Chondrocyte (in vitro differentiated cells): ENCODE measurements at regions not wholly inside any gene's neighbourhood (a gene's known extent, or its start where the extent isn't known, plus 50 kb on each side); places are given as distances from the start of the nearest gene placed in this dataset.

Experiments
- DNase-seq: peaks from one replicate; pipeline ENCODE4 v3.0.0; 2021; ENCODE audit warnings: mixed read lengths, low spot score
- H3K27ac Mint-ChIP-seq: one replicate; pipeline ENCODE4 v1.8.0; 2021; ENCODE audit warnings: mild to moderate bottlenecking, moderate library complexity, mixed read lengths; ENCODE audit not compliant: unreplicated experiment
- H3K27me3 Mint-ChIP-seq: 2 replicates; pipeline ENCODE4 v1.8.0; 2021; ENCODE audit warnings: low read depth, mixed read lengths
- H3K36me3 Mint-ChIP-seq: 2 replicates; pipeline ENCODE4 v1.8.0; 2021; ENCODE audit warnings: low read depth, mixed read lengths
- H3K4me1 Mint-ChIP-seq: 2 replicates; pipeline ENCODE4 v1.8.0; 2021; ENCODE audit warnings: low read depth, mild to moderate bottlenecking, mixed read lengths
- H3K4me3 Mint-ChIP-seq: one replicate; pipeline ENCODE4 v1.8.0; 2021; ENCODE audit warnings: mild to moderate bottlenecking, moderate library complexity, mixed read lengths; ENCODE audit not compliant: unreplicated experiment
- H3K9me3 Mint-ChIP-seq: 2 replicates; pipeline ENCODE4 v1.8.0; 2021; ENCODE audit warnings: low read depth, mixed read lengths
- CTCF ChIP-seq: fragments of 200-600 bp; sonication (generic); IDR thresholded peaks from 2 replicates; pipeline ENCODE4 v1.5.0; 2021; ENCODE audit warnings: antibody characterized with exemption, mild to moderate bottlenecking, moderate library complexity

GRCh38 chr1:82927753-82928152, 1071.2 kb downstream of the TTLL7 start:
- Mint-ChIP-seq H3K4me1 (peaks cover 3% of the 10 kb centered on the region), H3K27me3 (no peaks in the 10 kb centered on the region), H3K36me3 (no peaks in the 10 kb centered on the region), H3K4me3 (no peak overlapping the region), H3K27ac (no peak overlapping the region), H3K9me3 (no peaks in the 10 kb centered on the region)
- DNase-seq: no peak
- TF ChIP-seq CTCF: no peak

GRCh38 chr1:82924666-82925065, 1074.3 kb downstream of the TTLL7 start:
- no peak overlapping the region for H3K4me3 Mint-ChIP-seq
- no peak for TF ChIP-seq CTCF
- no peak for DNase-seq
- peaks cover 6% of the 10 kb centered on the region for H3K4me1 Mint-ChIP-seq
- no peaks in the 10 kb centered on the region for H3K27me3 Mint-ChIP-seq
- no peaks in the 10 kb centered on the region for H3K36me3 Mint-ChIP-seq
- no peaks in the 10 kb centered on the region for H3K9me3 Mint-ChIP-seq
- no peak overlapping the region for H3K27ac Mint-ChIP-seq

GRCh38 chr1:82923931-82924330, 1075.0 kb downstream of the TTLL7 start:
- no peak for TF ChIP-seq CTCF
- Mint-ChIP-seq H3K4me3 (no peak overlapping the region), H3K36me3 (no peaks in the 10 kb centered on the region), H3K9me3 (no peaks in the 10 kb centered on the region), H3K27ac (no peak overlapping the region), H3K27me3 (no peaks in the 10 kb centered on the region), H3K4me1 (peaks cover 7% of the 10 kb centered on the region)
- no peak for DNase-seq

- no peak overlapping the region for H3K27ac Mint-ChIP-seq
- H3K36me3 Mint-ChIP-seq: no peaks in the 10 kb centered on the region
- H3K27me3 Mint-ChIP-seq: no peaks in the 10 kb centered on the region
- no peak for DNase-seq
- no peaks in the 10 kb centered on the region for H3K9me3 Mint-ChIP-seq
- H3K4me3 Mint-ChIP-seq: no peak overlapping the region
- no peak for TF ChIP-seq CTCF
- H3K4me1 Mint-ChIP-seq: peaks cover 4% of the 10 kb centered on the region
Observed at GRCh38 chr1:82921759-82922158, 1077.2 kb downstream of the TTLL7 start.

GRCh38 chr1:82920418-82921248, 1078.3 kb downstream of the TTLL7 start:
- no peaks in the 10 kb centered on the region for H3K36me3 Mint-ChIP-seq

More at GRCh38 chr1:82920418-82921248, 1078.3 kb downstream of the TTLL7 start:
- Mint-ChIP-seq H3K4me3 (no peak overlapping the region), H3K27ac (no peak overlapping the region), H3K27me3 (no peaks in the 10 kb centered on the region), H3K4me1 (peaks cover 4% of the 10 kb centered on the region), H3K9me3 (no peaks in the 10 kb centered on the region)
- no peak for DNase-seq
- TF ChIP-seq CTCF: peak; percentile 16
